OCI-LY1 (cell line): ENCODE measurements at regions not wholly inside any gene's neighbourhood (a gene's known extent, or its start where the extent isn't known, plus 50 kb on each side); places are given as distances from the start of the nearest gene placed in this dataset.

Experiments
- CTCF ChIP-seq: fragments of 200-600 bp; sonication (generic), shearing (Covaris generic); IDR thresholded peaks from 2 replicates; pipeline ENCODE4 v1.5.1; 2017; ENCODE audit warnings: mild to moderate bottlenecking, antibody characterized with exemption, low read length, moderate library complexity, mixed read lengths
- EZH2 ChIP-seq: fragments of 200-600 bp; sonication (generic), shearing (Covaris generic); IDR thresholded peaks from 2 replicates; pipeline ENCODE4 v1.8.0; 2017; ENCODE audit warnings: borderline replicate concordance, mixed run types, mild to moderate bottlenecking, antibody characterized with exemption, low read length, moderate library complexity, mixed read lengths

GRCh38 chr2:181242262-181242661 is 214.9 kb upstream of the ITGA4 start:
- TF ChIP-seq EZH2 (no peak), CTCF (no peak)
